Urinary bladder (tissue), 3 donors: ENCODE measurements at regions not wholly inside any gene's neighbourhood (a gene's known extent, or its start where the extent isn't known, plus 50 kb on each side); places are given as distances from the start of the nearest gene placed in this dataset.
A peak's percentile ranks its signal among the peaks of the same experiment; 100 is the strongest.

ENCODE experiments used
- DNase-seq: peaks from one replicate; pipeline ENCODE4 v3.0.0-alpha.2; 2015; ENCODE audit errors: extremely low spot score
- H3K27ac ChIP-seq: one replicate; pipeline ENCODE4 v1.5.1; 2013; ENCODE audit warnings: low read depth, mild to moderate bottlenecking, moderate library complexity
- H3K36me3 ChIP-seq: one replicate; pipeline ENCODE4 v1.6.1; 2013; ENCODE audit warnings: mild to moderate bottlenecking, moderate library complexity; ENCODE audit not compliant: insufficient read depth
- H3K4me1 ChIP-seq: one replicate; pipeline ENCODE4 v1.6.1; 2013; ENCODE audit warnings: mild to moderate bottlenecking, moderate library complexity; ENCODE audit not compliant: insufficient read depth
- H3K4me3 ChIP-seq: one replicate; pipeline ENCODE4 v1.5.1; 2013; ENCODE audit warnings: low read depth, low read length
- WGBS: extraction: QIAGEN DNeasy Blood & Tissue Kit; methylation state at CpG from one replicate; pipeline ENCODE4 v1.1.7; 2013; 5-methylcytosine and 5-hydroxymethylcytosine counted together
- donor health status: healthy with polysubstance abuse.
- donor health status: healthy.

DNA sequence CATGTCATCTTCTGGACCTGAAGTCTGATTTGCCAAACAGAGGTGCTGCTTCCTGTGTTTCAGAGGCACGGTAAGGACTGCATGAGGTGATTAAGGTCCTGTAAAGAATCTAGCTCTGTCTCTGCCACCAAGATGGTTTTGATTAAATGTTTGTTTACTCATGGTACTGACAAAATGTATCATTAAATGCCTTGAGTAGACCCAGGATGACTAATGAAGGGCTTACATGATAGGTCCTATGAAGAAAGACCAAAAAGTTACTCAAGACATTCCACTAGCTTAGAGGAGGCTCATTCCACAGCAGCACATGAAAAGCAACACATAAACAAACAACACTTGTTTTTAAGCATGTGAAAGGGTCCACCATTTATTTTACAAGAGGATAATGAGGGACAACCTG, 100.9 kb downstream of the BOD1 start:
- Histone ChIP-seq H3K4me1 (no peaks in the 10 kb centered on the region), H3K36me3 (no peaks in the 10 kb centered on the region), H3K27ac (no peak overlapping the region), H3K4me3 (no peak overlapping the region)
- WGBS, result 20% methylated on average over 1 of the region's 1 CpG
- DNase-seq, result no peak

DNA sequence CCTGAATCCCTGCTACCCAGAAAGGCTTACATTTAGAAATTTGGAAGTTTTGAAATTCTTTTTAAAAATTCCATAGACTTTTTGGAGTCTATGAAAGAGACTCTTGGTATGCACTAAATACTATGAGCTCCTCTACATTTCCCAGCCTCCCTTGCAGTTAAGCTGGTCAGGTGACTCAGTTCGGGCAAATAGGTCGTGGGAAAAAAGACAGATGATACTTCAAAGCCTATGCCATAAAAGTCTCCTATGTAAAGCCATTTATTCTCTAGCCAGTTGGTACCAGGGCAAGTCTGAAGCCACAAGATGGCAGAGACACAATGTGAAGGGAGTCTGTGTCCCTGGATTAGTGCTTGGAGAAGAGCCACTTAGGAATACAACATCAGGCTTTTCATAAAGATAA, 101.8 kb downstream of the BOD1 start:
- no peak for DNase-seq
- WGBS, result 81% methylated on average over 2 of the region's 2 CpGs
- Histone ChIP-seq H3K27ac (no peak overlapping the region), H3K4me3 (no peak overlapping the region), H3K4me1 (no peaks in the 10 kb centered on the region), H3K36me3 (no peaks in the 10 kb centered on the region)

- DNase-seq, result no peak
- H3K4me3 ChIP-seq, result no peak overlapping the region
- H3K27ac ChIP-seq, result no peak overlapping the region
- H3K4me1 ChIP-seq, result no peaks in the 10 kb centered on the region
- no peaks in the 10 kb centered on the region for H3K36me3 ChIP-seq
Observed at GRCh38 chr5:173513521-173513991, 102.9 kb downstream of the BOD1 start.

- Histone ChIP-seq H3K27ac (no peak overlapping the region), H3K4me3 (no peak overlapping the region), H3K36me3 (no peaks in the 10 kb centered on the region), H3K4me1 (no peaks in the 10 kb centered on the region)
- WGBS, result 43% methylated on average over 5 of the region's 5 CpGs
- DNase-seq, result no peak
Observed at GRCh38 chr5:173512637-173513435, 103.6 kb downstream of the BOD1 start.

DNA sequence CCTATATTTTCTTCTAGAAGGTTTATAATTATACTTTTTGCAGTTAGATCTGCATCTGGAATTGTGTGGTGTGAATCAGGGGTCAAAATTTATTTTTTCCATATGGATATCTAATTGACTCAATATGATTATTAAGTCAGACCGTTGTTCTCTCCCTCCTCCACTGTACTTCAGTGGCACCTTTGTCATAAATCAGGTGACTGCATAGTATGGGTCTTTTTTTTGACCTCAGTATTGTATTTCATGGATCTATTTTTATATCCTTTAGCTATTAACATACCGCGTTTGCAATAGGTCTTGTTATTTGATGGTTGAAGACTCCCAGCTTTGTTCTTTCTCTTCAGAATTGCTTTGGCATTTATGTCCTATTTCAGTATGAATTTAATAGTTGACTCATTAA, 107.4 kb downstream of the BOD1 start:
- DNase-seq, result no peak
- WGBS, result 73% methylated on average over 3 of the region's 3 CpGs
- H3K27ac ChIP-seq, result no peak overlapping the region
- no peaks in the 10 kb centered on the region for H3K36me3 ChIP-seq
- no peak overlapping the region for H3K4me3 ChIP-seq
- no peaks in the 10 kb centered on the region for H3K4me1 ChIP-seq

DNA sequence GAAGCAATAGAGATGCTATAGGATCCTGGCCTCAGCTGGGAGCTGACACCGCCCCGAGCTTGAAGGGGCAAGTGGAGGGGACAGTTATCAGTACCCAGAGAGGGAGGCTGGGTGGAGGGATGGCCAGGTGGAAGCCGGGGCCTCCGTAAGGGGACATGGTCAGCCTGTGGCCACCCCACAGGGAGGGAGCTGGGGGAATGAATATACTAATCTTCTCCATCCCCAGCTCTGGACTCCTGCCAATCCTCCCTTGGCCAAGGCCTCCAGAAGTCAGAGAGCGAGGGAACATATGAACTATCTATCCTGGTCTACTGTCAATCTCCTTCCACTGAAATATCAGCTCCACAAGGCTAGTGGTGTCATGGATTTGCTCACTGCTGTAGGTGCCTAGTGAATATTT, 109.3 kb downstream of the BOD1 start:
- no peak for DNase-seq
- WGBS, result 75% methylated on average over 5 of the region's 5 CpGs
- Histone ChIP-seq H3K36me3 (no peaks in the 10 kb centered on the region), H3K27ac (no peak overlapping the region), H3K4me3 (no peak overlapping the region), H3K4me1 (no peaks in the 10 kb centered on the region)

DNA sequence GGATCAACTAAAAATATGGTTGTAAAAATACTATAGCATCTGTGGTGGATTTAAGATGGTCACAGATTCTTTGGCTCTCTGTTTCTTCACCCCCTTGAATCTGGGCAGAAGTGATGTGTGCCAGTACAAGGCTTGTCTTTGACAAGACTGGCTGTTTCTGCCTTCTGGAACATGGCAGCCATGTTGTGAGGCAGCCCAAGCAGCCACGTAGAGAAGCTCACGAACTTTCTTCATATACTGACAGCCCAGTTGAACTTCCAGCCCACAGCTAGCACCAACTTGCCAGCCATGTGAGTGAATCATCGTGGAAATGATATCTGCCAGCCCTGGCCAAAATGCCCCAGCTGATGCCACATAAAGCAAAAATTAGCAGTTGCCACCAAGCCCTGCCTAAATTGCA, 110.8 kb downstream of the BOD1 start:
- no peaks in the 10 kb centered on the region for H3K4me1 ChIP-seq
- DNase-seq, result no peak
- 87% methylated on average over 3 of the region's 3 CpGs for WGBS

DNA sequence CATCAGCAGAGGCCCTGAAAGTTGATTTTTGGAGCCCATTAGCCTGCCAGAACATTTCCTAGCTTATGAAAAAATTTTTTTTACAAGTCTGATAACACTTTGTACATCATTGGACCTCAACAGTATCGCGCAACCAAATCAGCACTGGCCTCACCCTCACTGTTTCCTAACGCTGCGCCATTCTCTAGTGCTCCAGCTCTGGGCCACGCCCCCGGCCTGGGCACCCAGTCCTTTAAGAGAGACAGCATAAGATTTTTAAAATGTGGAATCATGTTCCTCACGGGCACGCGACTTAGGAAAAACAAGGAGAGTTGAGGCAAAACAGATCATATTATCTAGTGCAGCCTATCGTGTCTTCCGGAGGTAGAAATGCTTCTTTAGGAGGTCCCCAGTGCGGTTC, 114.5 kb downstream of the BOD1 start:
- Histone ChIP-seq H3K4me3 (no peak overlapping the region), H3K36me3 (no peaks in the 10 kb centered on the region), H3K27ac (no peak overlapping the region), H3K4me1 (no peaks in the 10 kb centered on the region)
- no peak for DNase-seq
- 94% methylated on average over 12 of the region's 12 CpGs for WGBS

More for the DNA sequence above, 110.8 kb downstream of the BOD1 start:
- no peak overlapping the region for H3K27ac ChIP-seq
- no peaks in the 10 kb centered on the region for H3K36me3 ChIP-seq
- H3K4me3 ChIP-seq, result no peak overlapping the region

DNA sequence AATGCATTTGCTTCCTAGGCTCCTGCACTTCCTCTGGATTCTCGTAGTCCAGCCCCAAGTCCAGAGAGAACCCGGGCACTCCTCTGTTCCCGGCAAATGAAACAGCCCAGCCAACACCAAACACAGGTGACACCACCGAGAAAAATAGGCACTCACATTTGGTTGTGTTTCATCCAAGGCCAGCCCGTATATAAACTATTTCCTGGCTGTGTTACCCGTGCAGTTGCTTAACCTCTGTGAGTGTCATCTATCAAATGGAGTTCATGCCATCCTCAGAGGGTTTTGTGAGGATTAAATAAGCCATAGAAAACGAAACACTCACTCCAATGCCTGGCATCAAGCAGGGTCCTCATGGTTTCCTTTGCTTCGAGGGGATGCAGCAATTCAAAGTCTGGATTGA, 115.2 kb downstream of the BOD1 start:
- Histone ChIP-seq H3K4me3 (no peak overlapping the region), H3K4me1 (no peaks in the 10 kb centered on the region), H3K27ac (no peak overlapping the region), H3K36me3 (no peaks in the 10 kb centered on the region)
- 80% methylated on average over 8 of the region's 8 CpGs for WGBS
- no peak for DNase-seq

DNA sequence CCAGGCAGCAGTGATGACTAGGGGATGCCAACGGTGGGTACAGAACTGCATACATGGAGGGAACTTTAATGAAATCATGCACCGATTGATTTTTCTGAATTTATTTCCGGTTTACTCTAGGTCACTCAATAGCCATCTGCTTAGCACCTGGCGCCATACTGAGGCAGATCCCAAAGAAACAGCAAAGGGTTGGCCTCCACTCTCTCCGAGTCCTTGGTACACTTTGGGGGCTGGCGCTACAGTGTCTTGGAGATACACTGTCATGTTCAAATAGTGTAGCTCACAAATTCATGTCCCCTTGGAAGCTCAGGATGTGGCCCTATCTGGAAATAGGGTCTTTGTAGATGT, 116.3 kb downstream of the BOD1 start:
- no peak for DNase-seq
- no peak overlapping the region for H3K27ac ChIP-seq
- H3K36me3 ChIP-seq, result no peaks in the 10 kb centered on the region
- H3K4me3 ChIP-seq, result no peak overlapping the region
- 97% methylated on average over 6 of the region's 6 CpGs for WGBS
- H3K4me1 ChIP-seq, result no peaks in the 10 kb centered on the region

DNA sequence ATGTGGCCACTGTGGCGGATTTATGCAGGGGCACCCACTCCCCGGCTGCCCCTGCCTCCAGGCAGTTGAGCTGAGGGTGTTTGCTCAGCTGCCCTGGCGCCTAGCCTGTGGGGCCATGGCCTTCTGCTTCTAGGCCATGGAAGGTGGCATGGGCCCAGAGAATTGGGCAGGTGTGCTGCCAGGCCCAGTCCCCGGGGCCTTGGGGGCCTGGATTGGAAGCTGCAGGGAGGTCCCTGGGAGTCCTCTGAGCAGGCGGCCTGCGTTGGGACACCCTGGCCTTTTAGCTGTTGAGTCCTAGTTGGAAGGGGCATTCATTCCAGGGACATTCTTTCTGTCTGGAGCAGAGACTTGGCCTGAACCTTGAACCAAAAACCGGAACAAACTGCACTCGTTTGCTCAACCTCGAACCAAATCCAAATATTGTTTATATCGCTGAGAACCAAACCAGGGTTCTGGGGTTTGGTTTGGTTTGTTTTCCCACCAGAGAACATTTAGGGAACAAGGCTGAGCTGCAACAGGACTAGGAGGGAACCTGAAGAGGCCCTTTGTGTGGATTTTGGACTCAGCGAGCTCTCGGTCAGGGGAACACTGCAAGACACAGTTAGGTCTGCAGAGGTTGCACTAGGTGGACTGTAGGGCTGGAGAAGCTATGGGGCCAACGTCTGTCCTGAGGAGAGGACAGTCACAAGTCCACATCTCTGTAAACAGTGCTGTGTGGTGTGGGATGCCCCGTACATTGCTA, 116.8 kb downstream of the BOD1 start:
- no peak for DNase-seq
- no peaks in the 10 kb centered on the region for H3K4me1 ChIP-seq
- 84% methylated on average over 14 of the region's 14 CpGs for WGBS
- no peaks in the 10 kb centered on the region for H3K36me3 ChIP-seq
- H3K4me3 ChIP-seq, result no peak overlapping the region
- no peak overlapping the region for H3K27ac ChIP-seq

DNA sequence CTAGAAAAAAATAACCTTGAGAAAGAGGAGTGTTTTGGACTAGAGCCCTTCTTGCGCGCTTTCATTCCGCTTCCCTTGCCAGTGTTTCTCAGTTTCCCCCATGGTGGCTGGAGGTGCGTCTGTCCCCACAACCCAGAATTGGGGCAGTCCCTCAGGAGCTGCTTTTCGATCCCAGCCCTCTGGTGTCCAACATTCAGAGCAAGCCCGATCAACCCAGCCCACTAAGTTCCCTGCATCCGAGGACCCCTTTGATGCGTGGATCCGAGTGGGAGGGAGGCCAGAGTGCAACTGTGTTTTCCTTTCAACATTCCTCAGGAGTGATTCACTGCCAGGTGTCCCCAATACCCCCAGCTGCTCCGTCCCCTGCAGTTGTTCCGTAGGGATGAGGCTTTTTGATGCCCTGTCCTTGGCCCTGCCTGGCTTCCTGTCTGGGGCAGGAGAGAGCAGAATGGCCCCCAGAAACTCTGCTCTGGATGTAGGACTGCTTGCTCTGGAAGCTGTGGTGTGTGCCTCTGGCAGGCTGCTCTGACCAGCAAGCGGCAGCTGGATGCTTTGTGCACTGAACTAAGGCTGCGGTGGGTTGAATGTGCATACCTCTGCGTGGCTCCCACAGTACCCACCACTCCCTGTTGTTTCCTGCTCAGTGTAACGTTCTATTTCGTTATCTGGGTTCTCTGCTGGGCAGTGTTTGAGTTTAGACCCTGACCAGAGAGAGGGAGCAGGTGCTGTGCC, 117.5 kb downstream of the BOD1 start:
- Histone ChIP-seq H3K4me3 (no peak overlapping the region), H3K27ac (no peak overlapping the region), H3K4me1 (no peaks in the 10 kb centered on the region), H3K36me3 (no peaks in the 10 kb centered on the region)
- WGBS, result 40% methylated on average over 16 of the region's 16 CpGs
- no peak for DNase-seq

- Histone ChIP-seq H3K36me3 (no peaks in the 10 kb centered on the region), H3K4me3 (no peak overlapping the region), H3K4me1 (no peaks in the 10 kb centered on the region), H3K27ac (no peak overlapping the region)
- DNase-seq, result peak; percentile 8
- WGBS, result 30% methylated on average over 9 of the region's 9 CpGs
Observed at GRCh38 chr5:173498286-173498685, 118.2 kb downstream of the BOD1 start.

DNA sequence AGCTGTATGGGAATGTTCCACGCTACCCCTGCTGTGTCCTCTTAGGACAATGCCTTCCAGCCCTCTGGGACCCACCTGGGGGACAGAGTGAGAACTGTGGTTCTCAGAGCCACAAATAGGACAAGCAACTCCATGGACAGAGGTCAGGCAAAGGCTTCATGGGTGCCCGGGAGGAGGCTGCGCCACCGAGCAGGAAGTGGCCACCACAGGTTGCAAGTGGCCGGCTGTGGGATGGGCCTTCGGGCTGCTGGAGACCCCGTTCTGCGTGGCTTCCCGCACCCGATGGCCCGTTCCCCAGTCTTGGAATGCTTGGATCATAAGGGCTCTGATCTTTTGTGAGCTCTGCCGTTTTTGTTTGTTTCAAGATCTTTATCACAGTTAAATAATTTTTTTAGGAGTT, 118.8 kb downstream of the BOD1 start:
- Histone ChIP-seq H3K4me3 (no peak overlapping the region), H3K27ac (no peak overlapping the region), H3K4me1 (no peaks in the 10 kb centered on the region), H3K36me3 (no peaks in the 10 kb centered on the region)
- no peak for DNase-seq
- WGBS, result 81% methylated on average over 12 of the region's 12 CpGs
